ENCODE measurements at regions not wholly inside any gene's neighbourhood (a gene's known extent, or its start where the extent isn't known, plus 50 kb on each side); places are given as distances from the start of the nearest gene placed in this dataset.

DNA sequence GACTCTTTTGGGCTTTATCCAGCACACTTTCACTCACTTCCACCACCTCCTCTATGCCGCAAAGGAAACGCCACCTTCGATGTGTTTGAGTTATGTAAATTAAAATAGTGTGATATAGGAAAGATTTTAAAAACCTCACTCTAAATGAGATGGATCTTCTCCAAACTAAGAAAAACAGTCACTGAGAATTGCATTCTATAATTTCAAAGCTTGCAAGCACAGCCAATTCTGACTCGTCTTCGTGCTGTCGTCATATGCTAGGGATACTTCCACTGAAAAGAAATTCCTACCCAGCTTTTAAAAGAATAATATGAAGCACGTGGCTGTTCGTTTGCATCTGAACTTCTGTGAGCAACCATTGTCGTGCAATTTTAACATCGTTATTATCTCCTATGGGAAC is 162.5 kb downstream of the SH3BP4 start:
- H3K9ac ChIP-seq (replicated peaks in 1 of 4; ENCODE audit: extremely low read depth in 1 of 4, low read depth in 3 of 4, low read length in 3 of 4) = no peak overlapping the region
- no peak overlapping the region for H3K4ac ChIP-seq (replicated peaks; ENCODE audit: insufficient read length, low read depth, low read length)
- no peak overlapping the region for H3K14ac ChIP-seq (ENCODE audit: insufficient read length)
- no peak overlapping the region for H4K8ac ChIP-seq (ENCODE audit: extremely low read depth, insufficient read depth, low read length)
- H3K9me3 ChIP-seq (ENCODE audit: insufficient read depth in 2 of 2, low read depth in 1 of 2, low read length in 1 of 2) = no peaks in the 10 kb centered on the region
- H3K79me2 ChIP-seq (ENCODE audit: control insufficient read depth in 1 of 2, insufficient read depth in 2 of 2, low read length in 2 of 2) = no peaks in the 10 kb centered on the region; a peak in 1 of 4 replicates
- H3K23ac ChIP-seq (ENCODE audit: insufficient read length) = no peak overlapping the region
- DNase-seq (ENCODE audit: low read depth in 1 of 2, low spot score in 2 of 2) (no peak), FAIRE-seq (no peak)
- no peaks in the 10 kb centered on the region; a peak in 1 of 7 replicates for H3K4me1 ChIP-seq (replicated peaks in 1 of 4; ENCODE audit: control insufficient read depth in 3 of 4, insufficient read depth in 4 of 4, low read length in 3 of 4)
- no peak overlapping the region for H3K4me3 ChIP-seq (ENCODE audit: extremely low read depth in 1 of 4, insufficient read depth in 2 of 4, low read depth in 3 of 4, low read length in 4 of 4)
- no peak overlapping the region for H2AK5ac ChIP-seq (ENCODE audit: low read depth, low read length)
- ChIA-PET CTCF (ENCODE audit: partially characterized antibody) (interaction anchor here (1.0 to 3.8 kb wide), 6 partner anchors 16 to 570 kb away, joined by 3 to 15 read pairs (median 3); no protein-coding TSS in a partner anchor), POLR2A (ENCODE audit: partially characterized antibody) (no interaction called here)
- no peak overlapping the region for H2BK5ac ChIP-seq (ENCODE audit: low read depth, low read length)
- H2AFZ ChIP-seq (ENCODE audit: low read length) = no peak overlapping the region
- H3K27ac ChIP-seq (ENCODE audit: low read depth, low read length) = no peak overlapping the region
- no peaks in the 10 kb centered on the region for H3K36me3 ChIP-seq (ENCODE audit: control insufficient read depth in 2 of 4, insufficient read depth in 4 of 4, low read length in 3 of 4)
- WGBS, 2 experiments (ENCODE audit: extremely low coverage in 1 of 2, insufficient coverage in 1 of 2, insufficient read length in 1 of 2, insufficient replicate concordance in 2 of 2, low coverage in 1 of 2, low lambda C conversion rate in 2 of 2, missing lambda C conversion rate in 1 of 2) = 87% methylated on average over 10 of the region's 10 CpGs; no CpG with 5 or more reads in 1 of the 2 experiments
- no peaks in the 10 kb centered on the region for H3K23me2 ChIP-seq (ENCODE audit: low read depth, low read length)
- no peak overlapping the region for H2BK12ac ChIP-seq (ENCODE audit: low read depth, low read length)
- H3K27me3 ChIP-seq (replicated peaks in 1 of 4; ENCODE audit: control insufficient read depth in 3 of 4, extremely low read depth in 1 of 4, insufficient read depth in 3 of 4, low read length in 3 of 4) = no peaks in the 10 kb centered on the region; a peak in 2 of 7 replicates
- no peak overlapping the region for H2BK120ac ChIP-seq (replicated peaks; ENCODE audit: low read depth, low read length)
- H3K79me1 ChIP-seq (ENCODE audit: low read depth, low read length) = no peaks in the 10 kb centered on the region
- H3K18ac ChIP-seq (ENCODE audit: extremely low read depth, low read length) = no peak overlapping the region
- TF ChIP-seq BRCA1 (IDR thresholded peaks at IDR 0.05; ENCODE audit: low read depth, low read length) (no peak), KDM1A (IDR thresholded peaks at IDR 0.05; ENCODE audit: borderline replicate concordance, low read length) (no peak), TEAD4 (IDR thresholded peaks at IDR 0.05; ENCODE audit: low read depth, low read length) (no peak), MAX (IDR thresholded peaks at IDR 0.05) (no peak), HDAC6 (IDR thresholded peaks at IDR 0.05; ENCODE audit: low read depth, low read length) (no peak), JUND (IDR thresholded peaks at IDR 0.05; ENCODE audit: low read length) (no peak), SRF (IDR thresholded peaks at IDR 0.05; ENCODE audit: low read depth, low read length) (no peak), SP4 (IDR thresholded peaks at IDR 0.05; ENCODE audit: low read length) (no peak), BCL11A (IDR thresholded peaks at IDR 0.05; ENCODE audit: low read depth in 2 of 2, low read length in 2 of 2) (no peak)
- TF ChIP-seq, protein P1, sequence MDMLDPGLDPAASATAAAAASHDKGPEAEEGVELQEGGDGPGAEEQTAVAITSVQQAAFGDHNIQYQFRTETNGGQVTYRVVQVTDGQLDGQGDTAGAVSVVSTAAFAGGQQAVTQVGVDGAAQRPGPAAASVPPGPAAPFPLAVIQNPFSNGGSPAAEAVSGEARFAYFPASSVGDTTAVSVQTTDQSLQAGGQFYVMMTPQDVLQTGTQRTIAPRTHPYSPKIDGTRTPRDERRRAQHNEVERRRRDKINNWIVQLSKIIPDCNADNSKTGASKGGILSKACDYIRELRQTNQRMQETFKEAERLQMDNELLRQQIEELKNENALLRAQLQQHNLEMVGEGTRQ (IDR thresholded peaks at IDR 0.05; ENCODE audit: low read length) = no peak
- TF ChIP-seq, protein P2, sequence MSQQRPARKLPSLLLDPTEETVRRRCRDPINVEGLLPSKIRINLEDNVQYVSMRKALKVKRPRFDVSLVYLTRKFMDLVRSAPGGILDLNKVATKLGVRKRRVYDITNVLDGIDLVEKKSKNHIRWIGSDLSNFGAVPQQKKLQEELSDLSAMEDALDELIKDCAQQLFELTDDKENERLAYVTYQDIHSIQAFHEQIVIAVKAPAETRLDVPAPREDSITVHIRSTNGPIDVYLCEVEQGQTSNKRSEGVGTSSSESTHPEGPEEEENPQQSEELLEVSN (IDR thresholded peaks at IDR 0.05) = no peak
- no peak overlapping the region for H4K91ac ChIP-seq (replicated peaks; ENCODE audit: insufficient read length, low read length)
- H4K20me1 ChIP-seq (replicated peaks in 1 of 2; ENCODE audit: control insufficient read depth in 1 of 2, insufficient read depth in 2 of 2, low read length in 2 of 2) = no peaks in the 10 kb centered on the region
- H3K4me2 ChIP-seq (ENCODE audit: insufficient read depth in 1 of 2, low read depth in 2 of 2, low read length in 2 of 2) = no peak overlapping the region
- H2BK15ac ChIP-seq (ENCODE audit: low read length) = no peak overlapping the region
- no peak overlapping the region for H2BK20ac ChIP-seq (ENCODE audit: low read length)
- no peak overlapping the region for H3K56ac ChIP-seq (replicated peaks; ENCODE audit: insufficient read length, low read depth, low read length)
- no peak overlapping the region for H4K5ac ChIP-seq (ENCODE audit: insufficient read length, low read depth, low read length)
